ENCODE measurements at regions not wholly inside any gene's neighbourhood (a gene's known extent, or its start where the extent isn't known, plus 50 kb on each side); places are given as distances from the start of the nearest gene placed in this dataset.

DNA sequence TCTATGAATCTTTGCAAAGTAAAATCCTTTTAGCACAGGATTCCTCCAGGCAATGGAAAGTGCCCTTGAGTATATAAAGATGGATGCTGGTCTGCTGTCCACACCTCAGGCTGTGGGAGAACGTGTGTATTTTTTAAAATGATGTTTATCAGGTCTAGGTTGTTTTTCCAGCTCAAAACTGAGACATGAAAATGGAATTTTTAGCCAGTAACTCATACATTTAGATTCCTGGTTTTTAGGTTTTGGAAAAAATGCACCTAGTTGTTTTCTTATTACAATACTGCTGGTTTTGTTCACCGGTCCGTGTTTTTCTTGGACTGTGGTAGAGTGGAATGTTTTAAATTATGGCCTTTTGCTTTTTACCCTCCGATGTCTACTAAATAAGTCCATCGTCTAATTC is 554.7 kb downstream of the SOX6 start:
- ChIA-PET CTCF (no interaction called here), POLR2A (ENCODE audit: low non-redundant PET) (no interaction called here)
- TF ChIP-seq CTCF (conservative IDR thresholded peaks at IDR 0.05; ENCODE audit: low read depth): no peak
- no peak overlapping the region for H3K27ac ChIP-seq
- no peak for DNase-seq (ENCODE audit: low spot score)

DNA sequence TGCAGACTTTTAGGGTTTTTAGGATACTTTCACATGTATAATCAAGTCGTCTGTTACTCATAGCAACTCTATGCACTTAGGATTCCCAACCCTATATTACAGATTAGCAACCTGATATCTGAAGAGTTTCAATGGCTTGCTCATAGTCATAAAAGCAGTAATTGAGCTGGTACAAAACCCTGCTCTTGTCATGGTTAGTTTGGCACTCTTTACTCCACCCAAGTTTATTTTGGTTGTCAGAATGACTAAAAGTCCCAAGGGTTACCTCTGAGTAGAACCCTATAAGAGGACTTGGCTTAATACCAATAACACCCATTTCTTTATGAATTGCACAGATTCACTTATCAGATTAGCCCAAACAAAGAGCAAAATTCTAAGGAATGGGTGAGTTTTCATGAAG is 550.6 kb downstream of the SOX6 start:
- no peak for DNase-seq (ENCODE audit: low spot score)
- ChIA-PET POLR2A (ENCODE audit: low non-redundant PET) (no interaction called here), CTCF (no interaction called here)
- H3K27ac ChIP-seq: no peak overlapping the region
- no peak for TF ChIP-seq CTCF (conservative IDR thresholded peaks at IDR 0.05; ENCODE audit: low read depth)

DNA sequence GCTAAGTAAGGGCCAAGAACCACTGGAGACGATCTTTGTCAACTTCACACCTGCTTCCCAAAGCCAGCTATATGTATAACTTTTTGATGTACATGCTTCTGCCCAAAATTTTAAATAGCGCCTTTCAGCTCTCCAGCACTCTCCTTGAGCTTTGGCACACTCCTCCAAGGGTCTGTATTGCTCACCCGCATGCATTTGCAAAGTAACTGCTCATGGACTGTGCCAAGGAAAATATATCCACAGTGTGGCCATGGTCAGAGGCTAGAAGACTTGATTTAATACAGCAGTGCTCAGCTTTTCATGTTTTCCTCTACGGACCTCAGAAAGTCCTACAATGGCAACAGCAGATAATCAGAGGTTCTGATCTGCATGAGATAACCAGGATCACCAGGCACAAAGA is 550.1 kb downstream of the SOX6 start:
- no peak for DNase-seq (ENCODE audit: low spot score)
- CTCF ChIA-PET: no interaction called here
- no peak overlapping the region for H3K27ac ChIP-seq
- TF ChIP-seq CTCF (conservative IDR thresholded peaks at IDR 0.05; ENCODE audit: low read depth): no peak
- POLR2A ChIA-PET (ENCODE audit: low non-redundant PET): no interaction called here

GRCh38 chr11:15807827-15808226 is 548.5 kb downstream of the SOX6 start:
- H3K27ac ChIP-seq: no peak overlapping the region
- no peak for DNase-seq (ENCODE audit: low spot score)
- POLR2A ChIA-PET (ENCODE audit: low non-redundant PET): no interaction called here
- TF ChIP-seq CTCF (conservative IDR thresholded peaks at IDR 0.05; ENCODE audit: low read depth): no peak
- CTCF ChIA-PET: interaction anchor here (0.6 kb wide), 1 partner anchor 133 kb away, joined by 4 read pairs; no protein-coding TSS in a partner anchor

GRCh38 chr11:15810082-15810481 is 546.3 kb downstream of the SOX6 start:
- no peak for TF ChIP-seq CTCF (conservative IDR thresholded peaks at IDR 0.05; ENCODE audit: low read depth)
- no peak for DNase-seq (ENCODE audit: low spot score)
- H3K27ac ChIP-seq: no peak overlapping the region
- CTCF ChIA-PET: no interaction called here
- POLR2A ChIA-PET (ENCODE audit: low non-redundant PET): no interaction called here

DNA sequence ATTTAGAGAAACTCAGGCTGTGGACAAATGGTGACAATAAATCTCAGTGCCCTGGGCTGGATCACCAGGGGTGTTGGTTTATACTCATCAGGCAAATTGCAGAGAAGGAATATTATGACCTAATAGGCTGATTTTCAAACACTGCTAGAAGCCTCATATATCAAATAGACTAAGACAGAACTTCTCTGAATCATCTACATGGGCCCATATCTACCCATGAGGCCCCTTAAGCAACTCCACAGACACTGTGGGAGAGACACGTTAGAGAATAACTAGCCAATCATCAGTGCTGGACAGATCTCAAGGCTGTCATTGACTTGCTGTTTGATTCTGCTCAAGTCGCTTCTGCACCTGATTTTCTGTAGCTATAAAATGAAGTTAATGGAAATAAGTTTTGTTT is 545.8 kb downstream of the SOX6 start:
- POLR2A ChIA-PET (ENCODE audit: low non-redundant PET): no interaction called here
- CTCF ChIA-PET: no interaction called here
- H3K27ac ChIP-seq: no peak overlapping the region
- TF ChIP-seq CTCF (conservative IDR thresholded peaks at IDR 0.05; ENCODE audit: low read depth): no peak
- no peak for DNase-seq (ENCODE audit: low spot score)

Data from RWPE1 (cell line).